T-cell (primary cell): ENCODE measurements at regions not wholly inside any gene's neighbourhood (a gene's known extent, or its start where the extent isn't known, plus 50 kb on each side); places are given as distances from the start of the nearest gene placed in this dataset.

Experiments
- ATAC-seq, 4 experiments: fragments of 200-7000 bp in 3 of 4; fragments of 150-1000 bp in 1 of 4; cut with Tn5 transposase; replicated peaks in 1 of 4; 1 replicate in 3 of 4; 2 replicates in 1 of 4; pipeline ENCODE4 v1.10.0; 2021; ENCODE audit warnings: moderate library complexity in 3 of 4, mild to moderate bottlenecking in 2 of 4, moderate number of reproducible peaks in 1 of 4
- CTCF ChIA-PET, 2 donors: fragments of 300-600 bp; sonication (Branson Sonifier 250); formaldehyde crosslinking; loops; one replicate each; lab custom pipeline; 2022; ENCODE audit warnings: antibody characterized with exemption in 2 of 2; lab: Charles Lee
- POLR2A ChIA-PET, 2 donors: fragments of 300-600 bp; sonication (Branson Sonifier 250); formaldehyde crosslinking; loops; one replicate each; lab custom pipeline; 2022; ENCODE audit warnings: antibody characterized with exemption in 2 of 2; lab: Charles Lee
- DNase-seq, 35 experiments: peaks; one replicate each; pipeline versions ENCODE4 v3.0.0 to v3.0.0-alpha.2; 2013 to 2023
- H3K27ac ChIP-seq: one replicate; pipeline ENCODE4 v1.5.1; 2013; ENCODE audit warnings: low read length
- H3K27me3 ChIP-seq, 2 experiments: replicated peaks in 1 of 2; 1 replicate in 1 of 2; 2 replicates in 1 of 2; pipeline versions ENCODE4 v1.6.1 to v1.7.0; 2013; ENCODE audit warnings: low read length in 1 of 2, mixed read lengths in 1 of 2; ENCODE audit not compliant: control insufficient read depth in 2 of 2, insufficient read depth in 2 of 2; ENCODE audit errors: extremely low read depth in 1 of 2
- H3K36me3 ChIP-seq, 2 donors: 1 replicate in 1 of 2; 2 replicates in 1 of 2; pipeline versions ENCODE4 v1.6.1 to v1.7.0; 2013; ENCODE audit warnings: low read length in 1 of 2; ENCODE audit not compliant: control insufficient read depth in 2 of 2, insufficient read depth in 1 of 2; ENCODE audit errors: extremely low read depth in 1 of 2
- H3K4me1 ChIP-seq, 2 experiments: 1 replicate in 1 of 2; 2 replicates in 1 of 2; pipeline versions ENCODE4 v1.6.1 to v1.7.0; 2013; ENCODE audit warnings: low read length in 2 of 2, mixed read lengths in 1 of 2; ENCODE audit not compliant: insufficient read depth in 2 of 2, control insufficient read depth in 1 of 2; ENCODE audit errors: extremely low read depth in 1 of 2
- H3K4me3 ChIP-seq, 2 donors: 1 replicate in 1 of 2; 2 replicates in 1 of 2; pipeline versions ENCODE4 v1.5.1 to v1.7.0; 2013; ENCODE audit warnings: mild to moderate bottlenecking in 2 of 2, low read length in 1 of 2, moderate library complexity in 1 of 2; ENCODE audit not compliant: control insufficient read depth in 1 of 2; ENCODE audit errors: extremely low read depth in 1 of 2
- H3K9me3 ChIP-seq: 2 replicates; pipeline ENCODE4 v1.7.0; 2013
- H3K27ac Mint-ChIP-seq, 2 donors: one replicate each; pipeline ENCODE4 v1.8.0; 2020 to 2021; ENCODE audit warnings: mild to moderate bottlenecking in 2 of 2, mixed read lengths in 2 of 2
- H3K27me3 Mint-ChIP-seq, 2 donors: one replicate each; pipeline ENCODE4 v1.8.0; 2021 to 2022; ENCODE audit warnings: mixed read lengths in 2 of 2
- H3K36me3 Mint-ChIP-seq: one replicate; pipeline ENCODE4 v1.8.0; 2021; ENCODE audit warnings: mixed read lengths
- H3K4me1 Mint-ChIP-seq, 3 donors: one replicate each; pipeline ENCODE4 v1.8.0; 2020 to 2022; ENCODE audit warnings: mixed read lengths in 3 of 3, mild to moderate bottlenecking in 1 of 3
- H3K4me3 Mint-ChIP-seq, 3 donors: one replicate each; pipeline ENCODE4 v1.8.0; 2020 to 2022; ENCODE audit warnings: mild to moderate bottlenecking in 3 of 3, mixed read lengths in 3 of 3, moderate library complexity in 3 of 3
- H3K9me3 Mint-ChIP-seq, 3 donors: one replicate each; pipeline ENCODE4 v1.8.0; 2020 to 2022; ENCODE audit warnings: mixed read lengths in 3 of 3
- WGBS: methylation state at CpG from one replicate; pipeline ENCODE4 v1.1.5; 2013; ENCODE audit warnings: missing lambda C conversion rate; ENCODE audit not compliant: insufficient coverage; 5-methylcytosine and 5-hydroxymethylcytosine counted together

GRCh38 chr21:20737227-20737913 lies 260.8 kb upstream of the NCAM2 start:
- H3K4me1 ChIP-seq, result no peaks in the 10 kb centered on the region
- H3K4me3 ChIP-seq, result no peak overlapping the region
- no peaks in the 10 kb centered on the region for H3K27me3 ChIP-seq
- Mint-ChIP-seq H3K4me3 (no peak overlapping the region), H3K9me3 (peaks cover 10 to 22% (median 18%) of the 10 kb centered on the region in 3 donors), H3K27me3 (no peaks in the 10 kb centered on the region), H3K27ac (no peak overlapping the region), H3K36me3 (no peaks in the 10 kb centered on the region), H3K4me1 (no peaks in the 10 kb centered on the region)
- POLR2A ChIA-PET, result interaction anchor here in 1 of 2 donors (0.6 kb wide), 1 partner anchor 196 kb away, joined by 3 read pairs; no protein-coding TSS in a partner anchor
- no peak for DNase-seq
- H3K27ac ChIP-seq, result no peak overlapping the region
- CTCF ChIA-PET, result no interaction called here
- peaks cover 2% of the 10 kb centered on the region for H3K9me3 ChIP-seq
- no peak for ATAC-seq
- H3K36me3 ChIP-seq, result no peaks in the 10 kb centered on the region

GRCh38 chr21:20739421-20739820 lies 258.8 kb upstream of the NCAM2 start:
- ChIA-PET POLR2A (no interaction called here), CTCF (no interaction called here)
- Histone ChIP-seq H3K9me3 (no peaks in the 10 kb centered on the region), H3K36me3 (no peaks in the 10 kb centered on the region), H3K4me3 (no peak overlapping the region), H3K27ac (no peak overlapping the region), H3K27me3 (no peaks in the 10 kb centered on the region), H3K4me1 (no peaks in the 10 kb centered on the region)
- no peaks in the 10 kb centered on the region for H3K27me3 Mint-ChIP-seq
- DNase-seq (no peak), ATAC-seq (no peak)
- no peaks in the 10 kb centered on the region for H3K4me1 Mint-ChIP-seq
- no peak overlapping the region for H3K27ac Mint-ChIP-seq
- H3K9me3 Mint-ChIP-seq, result peaks cover 10 to 22% (median 18%) of the 10 kb centered on the region in 3 donors
- no peak overlapping the region for H3K4me3 Mint-ChIP-seq
- 69% methylated on average over 3 of the region's 5 CpGs for WGBS
- H3K36me3 Mint-ChIP-seq, result no peaks in the 10 kb centered on the region

- no CpG with 5 or more reads among the region's 6 CpGs for WGBS
- H3K27ac Mint-ChIP-seq, result no peak overlapping the region
- POLR2A ChIA-PET, result interaction anchor here in 1 of 2 donors (0.7 kb wide), 1 partner anchor 10 kb away, joined by 3 read pairs; no protein-coding TSS in a partner anchor
Measured at GRCh38 chr21:20741445-20741844, 256.8 kb upstream of the NCAM2 start.

GRCh38 chr21:20760221-20760620 lies 238.0 kb upstream of the NCAM2 start:
- DNase-seq (no peak), ATAC-seq (no peak)
- no peak overlapping the region for H3K27ac ChIP-seq
- WGBS, result 55% methylated on average over 1 of the region's 2 CpGs
- no peaks in the 10 kb centered on the region for H3K4me1 Mint-ChIP-seq
- ChIA-PET POLR2A (no interaction called here), CTCF (no interaction called here)
- H3K27me3 Mint-ChIP-seq, result no peaks in the 10 kb centered on the region
- no peaks in the 10 kb centered on the region for H3K36me3 ChIP-seq
- no peaks in the 10 kb centered on the region for H3K36me3 Mint-ChIP-seq
- H3K9me3 Mint-ChIP-seq, result peaks cover 0 to 28% (median 0%) of the 10 kb centered on the region in 3 donors
- H3K9me3 ChIP-seq, result no peaks in the 10 kb centered on the region
- no peaks in the 10 kb centered on the region for H3K4me1 ChIP-seq
- no peak overlapping the region for H3K4me3 ChIP-seq
- H3K27me3 ChIP-seq, result no peaks in the 10 kb centered on the region
- H3K4me3 Mint-ChIP-seq, result no peak overlapping the region
- H3K27ac Mint-ChIP-seq, result no peak overlapping the region

More at GRCh38 chr21:20741445-20741844, 256.8 kb upstream of the NCAM2 start:
- ATAC-seq (no peak), DNase-seq (no peak)
- Histone ChIP-seq H3K27me3 (no peaks in the 10 kb centered on the region), H3K4me3 (no peak overlapping the region), H3K27ac (no peak overlapping the region), H3K9me3 (no peaks in the 10 kb centered on the region), H3K36me3 (no peaks in the 10 kb centered on the region), H3K4me1 (no peaks in the 10 kb centered on the region)
- Mint-ChIP-seq H3K36me3 (no peaks in the 10 kb centered on the region), H3K4me3 (no peak overlapping the region), H3K27me3 (no peaks in the 10 kb centered on the region), H3K9me3 (peaks cover 10 to 22% (median 18%) of the 10 kb centered on the region in 3 donors), H3K4me1 (no peaks in the 10 kb centered on the region)
- CTCF ChIA-PET, result no interaction called here

DNA sequence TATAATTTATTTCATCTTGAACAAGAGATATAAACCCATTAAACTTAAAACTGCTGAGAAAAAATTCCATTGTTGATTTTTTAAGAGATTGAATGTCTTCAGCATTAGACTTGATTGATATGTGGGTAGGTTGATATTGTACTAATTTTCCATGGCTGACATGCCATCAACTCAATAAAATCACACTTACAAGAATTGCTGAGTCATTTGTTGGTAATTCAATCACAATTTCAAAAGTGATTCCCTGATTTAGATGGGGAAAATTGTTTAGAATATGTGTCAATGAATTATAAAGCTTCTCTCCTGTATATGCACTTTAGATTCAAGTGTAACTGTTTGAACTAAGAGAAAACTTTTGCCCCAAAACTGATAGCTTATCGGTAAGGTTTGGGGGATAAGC lies 223.5 kb upstream of the NCAM2 start:
- Histone ChIP-seq H3K36me3 (no peaks in the 10 kb centered on the region), H3K4me3 (no peak overlapping the region), H3K27ac (no peak overlapping the region), H3K9me3 (peaks cover under 1% of the 10 kb centered on the region), H3K27me3 (no peaks in the 10 kb centered on the region), H3K4me1 (no peaks in the 10 kb centered on the region)
- Mint-ChIP-seq H3K4me1 (no peaks in the 10 kb centered on the region), H3K27me3 (no peaks in the 10 kb centered on the region), H3K9me3 (peaks cover 14 to 18% (median 17%) of the 10 kb centered on the region in 3 donors), H3K36me3 (no peaks in the 10 kb centered on the region), H3K4me3 (no peak overlapping the region), H3K27ac (no peak overlapping the region)
- DNase-seq (no peak), ATAC-seq (no peak)
- ChIA-PET CTCF (no interaction called here), POLR2A (no interaction called here)
- WGBS, result no CpG with 5 or more reads among the region's 1 CpG

DNA sequence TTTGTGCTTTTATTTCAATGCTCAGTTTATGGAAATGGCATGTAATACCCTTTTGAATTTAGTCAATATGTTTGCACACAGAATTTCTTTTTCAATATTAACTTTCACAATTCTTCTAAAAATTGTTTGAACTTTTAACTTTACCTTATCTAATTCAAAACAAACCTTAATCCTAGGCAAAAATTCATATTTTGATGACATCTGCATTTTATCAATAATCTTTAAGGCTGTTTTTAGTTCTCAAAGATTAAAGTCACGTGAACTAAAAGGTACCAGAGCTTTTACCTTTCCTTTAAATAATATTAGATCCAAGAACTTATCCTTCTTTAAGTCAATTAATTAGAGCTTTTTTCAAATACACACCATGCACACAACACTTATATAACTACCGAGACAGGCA lies 218.9 kb upstream of the NCAM2 start:
- Histone ChIP-seq H3K4me3 (no peak overlapping the region), H3K27me3 (no peaks in the 10 kb centered on the region), H3K9me3 (no peaks in the 10 kb centered on the region), H3K4me1 (no peaks in the 10 kb centered on the region), H3K36me3 (no peaks in the 10 kb centered on the region), H3K27ac (no peak overlapping the region)
- no CpG with 5 or more reads among the region's 2 CpGs for WGBS
- ChIA-PET POLR2A (no interaction called here), CTCF (no interaction called here)
- Mint-ChIP-seq H3K36me3 (no peaks in the 10 kb centered on the region), H3K4me3 (no peak overlapping the region), H3K27ac (no peak overlapping the region), H3K27me3 (no peaks in the 10 kb centered on the region), H3K4me1 (no peaks in the 10 kb centered on the region), H3K9me3 (peaks cover 4 to 22% (median 13%) of the 10 kb centered on the region in 3 donors)
- DNase-seq (no peak), ATAC-seq (no peak)
